Fibroblast of the conjunctiva (primary cell): ENCODE measurements at regions not wholly inside any gene's neighbourhood (a gene's known extent, or its start where the extent isn't known, plus 50 kb on each side); places are given as distances from the start of the nearest gene placed in this dataset.

ENCODE experiments used
- DNase-seq: peaks from one replicate; pipeline ENCODE4 v3.0.0-alpha.2; 2010; ENCODE audit warnings: low read depth

DNA sequence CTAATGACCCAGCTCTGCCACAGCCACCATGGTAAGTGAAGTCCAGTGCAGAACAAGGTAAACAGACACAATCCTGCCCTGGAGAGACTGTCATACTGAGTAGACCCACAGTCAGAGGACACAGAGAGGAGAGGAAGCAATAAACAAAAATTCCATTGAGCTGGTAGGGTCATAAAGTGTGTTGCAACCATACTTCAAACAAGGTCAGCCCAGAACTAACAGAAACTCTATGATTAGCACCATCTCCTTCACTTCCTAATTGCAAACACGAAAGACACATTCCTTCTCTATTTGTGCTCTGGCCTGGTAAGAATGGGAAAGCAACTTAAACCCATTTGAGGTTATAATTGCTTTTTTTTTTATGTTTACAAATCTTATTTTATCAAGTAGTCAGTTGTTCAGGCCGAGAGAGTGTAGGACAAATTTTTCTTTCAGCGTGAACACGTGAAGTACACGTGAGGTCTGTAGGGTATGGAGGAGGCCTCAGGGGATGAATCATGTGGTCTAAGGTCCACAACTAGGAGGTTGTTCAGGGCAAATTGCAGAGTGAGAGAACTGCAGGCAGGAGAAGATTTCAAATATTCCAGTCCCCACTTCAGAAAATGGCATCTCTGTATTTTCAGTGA is 71.4 kb upstream of the GLS start:
- DNase-seq: no peak

DNA sequence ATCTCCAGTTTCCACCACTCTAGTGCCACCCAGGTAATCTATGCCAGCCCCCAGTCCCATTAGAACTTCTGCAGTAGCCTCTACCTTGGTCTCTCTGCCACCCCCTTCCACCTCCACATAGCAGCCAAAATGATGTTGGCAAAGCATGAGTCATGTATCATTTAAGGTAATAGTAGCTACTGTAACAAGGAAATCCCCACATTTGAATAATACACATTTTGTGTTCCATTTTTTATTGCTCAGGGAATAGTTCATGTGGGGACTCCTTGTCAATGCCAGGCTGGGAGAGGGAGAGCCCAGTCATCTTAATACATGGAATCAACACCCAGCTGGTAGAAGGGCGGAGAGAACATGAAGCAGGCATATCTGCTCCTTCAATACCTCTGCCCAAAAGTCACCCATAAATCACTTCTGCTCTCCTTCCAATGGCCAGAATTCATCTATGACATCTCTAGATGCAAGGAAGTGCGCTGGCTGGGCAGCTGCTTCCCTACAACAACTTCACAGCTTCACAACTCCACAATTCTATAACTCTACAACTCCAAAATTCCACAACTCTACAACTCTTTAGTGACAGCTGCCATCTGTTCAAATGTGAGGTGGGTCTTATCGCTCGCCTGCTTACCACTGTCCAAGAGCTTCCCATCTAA is 70.6 kb upstream of the GLS start:
- DNase-seq: no peak

DNA sequence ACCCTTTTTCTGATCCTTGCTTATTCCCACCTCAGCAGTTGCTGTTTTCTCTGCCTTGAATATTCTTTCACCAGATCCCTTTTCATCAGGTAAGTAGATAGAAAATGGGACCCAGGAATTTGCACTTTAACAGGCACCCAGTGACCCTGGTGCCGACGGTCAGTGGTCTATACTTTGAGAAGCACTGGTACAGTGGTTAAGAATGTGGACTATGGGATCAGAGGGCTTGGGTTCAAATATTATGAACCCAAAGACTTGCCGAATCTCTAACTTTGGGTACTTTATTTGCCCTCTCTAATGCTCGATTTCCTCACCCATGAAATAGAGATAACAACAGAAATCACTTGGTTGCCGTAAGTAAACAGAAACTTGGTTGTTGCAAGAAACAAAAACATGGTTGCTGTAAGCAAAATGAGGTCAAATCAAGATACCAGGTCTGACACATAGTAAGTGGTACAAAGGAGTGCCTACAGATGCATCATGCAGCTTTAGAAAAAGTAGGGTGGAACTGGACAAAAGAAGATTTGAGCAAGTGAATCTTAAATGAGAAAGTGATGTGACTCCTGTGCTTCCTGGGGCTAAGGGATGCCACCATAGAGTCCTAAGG is 69.5 kb upstream of the GLS start:
- DNase-seq: no peak

DNA sequence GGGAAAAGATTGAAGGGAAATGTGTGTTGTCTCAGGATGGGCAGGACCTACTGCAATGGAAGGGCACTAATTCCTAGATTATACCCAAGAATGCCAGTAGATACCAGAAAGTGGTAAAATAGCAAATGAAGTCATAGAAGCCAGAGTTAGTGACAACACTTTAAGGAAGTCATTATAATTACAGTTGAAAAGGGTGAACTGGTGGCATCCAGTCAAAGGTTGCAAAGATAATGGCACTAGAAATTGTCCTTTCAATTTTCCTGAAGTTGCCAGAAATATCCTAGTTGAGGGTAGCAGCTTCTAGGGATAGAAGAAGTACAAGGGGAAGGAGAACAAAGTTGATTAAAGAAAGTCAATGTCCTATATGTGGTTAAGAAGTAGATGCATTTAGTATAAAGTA is 68.8 kb upstream of the GLS start:
- no peak for DNase-seq

DNA sequence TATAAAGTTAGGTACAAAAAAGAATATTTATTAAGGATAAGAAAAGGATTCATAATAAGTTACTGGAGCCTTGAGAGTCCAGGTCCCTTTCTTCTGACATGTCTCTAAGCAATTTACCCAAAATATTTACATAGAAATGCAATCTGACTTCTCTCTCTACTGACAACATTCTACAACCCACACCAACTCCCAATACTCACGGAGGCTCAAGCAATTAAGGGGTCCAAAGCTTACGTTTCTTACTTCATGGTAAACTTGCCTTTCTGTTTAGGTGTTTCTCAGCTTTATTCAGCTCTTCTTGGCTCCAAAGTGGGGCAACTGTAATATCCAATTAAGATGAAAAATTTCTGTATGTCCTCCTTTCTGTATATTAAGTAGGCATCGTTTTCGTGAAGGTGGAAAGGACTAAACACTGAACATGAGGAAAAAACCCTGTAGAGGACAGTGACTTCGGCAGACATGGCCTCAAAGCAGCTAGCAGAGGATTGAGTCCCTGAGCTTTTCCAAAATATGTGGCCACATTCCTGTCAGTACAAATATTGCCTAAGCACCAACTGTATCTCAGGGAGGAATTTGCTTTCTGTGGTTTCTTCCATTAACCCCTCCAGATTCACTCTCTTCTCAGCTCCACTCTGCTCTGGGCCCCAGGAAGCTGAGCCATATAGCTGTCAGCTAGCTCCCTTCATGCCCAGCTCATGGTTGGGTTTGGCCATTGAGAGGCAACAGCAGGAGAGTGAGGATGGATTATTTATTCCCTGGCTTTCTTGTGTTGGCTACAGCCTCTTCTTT is 67.9 kb upstream of the GLS start:
- no peak for DNase-seq

DNA sequence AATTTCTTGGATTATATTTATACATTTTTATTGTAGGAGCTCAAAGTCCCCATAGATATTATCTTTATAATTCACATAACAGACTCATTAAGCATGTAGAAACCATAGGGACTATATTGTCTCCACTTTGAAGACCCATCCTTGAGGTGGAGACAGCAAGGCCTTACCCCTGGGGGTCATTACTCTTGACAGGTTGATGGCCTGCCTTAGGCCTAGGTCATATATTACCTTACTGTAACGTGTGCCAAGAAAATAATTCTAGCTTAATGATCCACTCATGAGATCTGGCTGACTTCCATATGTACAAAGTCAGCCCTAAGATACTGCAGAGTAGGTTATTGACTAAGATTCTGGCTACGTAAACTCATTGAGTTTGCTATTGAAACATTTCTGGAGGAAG is 65.4 kb upstream of the GLS start:
- no peak for DNase-seq

DNA sequence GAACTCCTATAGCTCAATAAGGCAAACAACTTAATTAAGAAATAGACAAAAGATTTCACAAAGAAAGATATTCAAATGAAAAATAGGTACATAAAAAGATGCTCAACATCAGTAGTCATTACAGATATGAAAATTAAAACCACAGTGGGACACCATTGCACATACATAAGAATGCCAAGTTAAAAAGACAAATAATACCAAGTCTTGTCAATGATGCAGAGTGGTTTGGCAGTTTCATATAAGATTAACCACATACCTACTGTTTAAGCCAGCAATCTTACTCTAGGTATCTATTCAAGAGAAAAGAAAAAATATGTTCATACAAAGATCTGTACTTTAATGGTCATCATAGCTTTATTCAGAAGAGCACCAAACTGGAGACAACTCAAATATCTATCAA is 63.5 kb upstream of the GLS start:
- DNase-seq: no peak

DNA sequence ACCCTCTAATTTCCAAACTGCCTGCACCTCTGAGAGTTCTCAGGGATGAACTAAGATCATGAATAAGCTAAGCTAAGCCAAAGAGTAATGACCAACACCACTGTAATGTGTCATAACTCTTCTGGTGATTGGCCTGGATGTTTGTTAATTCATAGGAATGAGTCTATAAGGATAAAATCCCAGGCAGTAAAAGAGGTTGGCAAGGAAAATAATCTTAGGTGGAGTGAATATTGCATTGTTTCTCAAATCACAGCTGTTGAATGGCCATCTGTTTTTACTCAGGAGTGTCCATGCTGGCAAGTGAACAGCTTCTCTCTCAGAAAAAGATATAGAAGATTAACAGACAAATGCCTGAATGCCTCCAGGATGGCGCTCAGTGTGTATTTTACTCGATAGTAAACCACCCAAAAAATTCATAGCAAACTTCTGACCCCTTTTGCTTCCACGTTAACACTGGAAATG is 60.8 kb upstream of the GLS start:
- DNase-seq: peak; percentile 48

DNA sequence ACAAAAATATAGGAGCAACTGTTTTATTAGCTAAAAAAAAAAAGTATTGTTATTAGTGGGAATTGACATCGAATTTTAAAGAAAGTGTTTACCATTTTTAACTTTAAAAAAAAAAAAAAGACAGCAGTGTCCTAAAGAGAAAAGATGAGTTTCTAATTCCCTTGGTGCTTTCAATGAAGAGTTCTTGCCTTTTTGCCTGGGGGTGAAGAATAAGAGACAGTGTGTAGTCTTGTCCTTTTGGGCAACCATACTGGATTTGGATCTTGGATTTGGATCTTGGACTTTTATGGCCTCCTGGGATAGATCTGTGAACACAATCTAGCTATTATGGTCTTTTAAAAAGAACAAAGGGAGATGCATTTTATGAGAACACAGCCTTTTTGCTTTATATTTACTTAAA is 60.2 kb upstream of the GLS start:
- DNase-seq: no peak

DNA sequence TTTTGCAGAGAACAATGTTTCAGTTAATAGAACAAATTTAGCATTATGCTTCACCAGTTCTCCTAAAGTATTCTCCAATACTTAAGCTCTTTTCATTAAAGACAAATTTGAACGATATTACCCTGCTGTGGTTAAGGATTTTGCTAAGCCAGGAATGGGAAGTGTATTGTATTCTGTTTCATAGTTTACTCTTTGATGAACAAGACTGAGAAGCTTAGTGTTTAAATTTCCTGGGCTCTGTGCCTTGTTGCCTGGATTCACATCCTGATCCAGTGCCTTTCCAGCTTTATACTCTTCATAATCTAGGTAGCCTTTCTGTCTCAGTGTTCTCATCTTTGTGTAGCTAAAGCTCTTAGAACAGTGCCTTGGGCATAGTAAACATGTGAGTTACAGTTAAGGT is 58.6 kb upstream of the GLS start:
- no peak for DNase-seq

DNA sequence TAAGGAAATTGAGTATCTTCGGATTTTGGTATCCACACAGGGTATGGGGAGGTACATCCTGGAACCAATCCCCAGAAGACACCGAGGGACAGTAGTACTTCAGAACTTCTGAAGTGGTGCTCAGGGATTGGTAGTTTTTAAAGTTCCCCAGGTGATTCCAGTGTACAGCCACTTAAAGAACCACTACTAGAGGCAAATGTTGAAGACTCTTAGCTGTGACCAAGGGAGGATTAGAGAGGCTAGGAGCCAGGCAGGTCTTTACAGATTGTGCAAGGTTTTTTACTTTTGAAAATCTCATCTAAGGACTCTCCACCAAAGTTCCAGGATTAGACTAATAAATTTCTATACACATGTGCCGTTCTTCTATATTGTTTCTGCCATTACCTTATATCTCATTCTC is 52.9 kb upstream of the GLS start:
- DNase-seq: no peak

DNA sequence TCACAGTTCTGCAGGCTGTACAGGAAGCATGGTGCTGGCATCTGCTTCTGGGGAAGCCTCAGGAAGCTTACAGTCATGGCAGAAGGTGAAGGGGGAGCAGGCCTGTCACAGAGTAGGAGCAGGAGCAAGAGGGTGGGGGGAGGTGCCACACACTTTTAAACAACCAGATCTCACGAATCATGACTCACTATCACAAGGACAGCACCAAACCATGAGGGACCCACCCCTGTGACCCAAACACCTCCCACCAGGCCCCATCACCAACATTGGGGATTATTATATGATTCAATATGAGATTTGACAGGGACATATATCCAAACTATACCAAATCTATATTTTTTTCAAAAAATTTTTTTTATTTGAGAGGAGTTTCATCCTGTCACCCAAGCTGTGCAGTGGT is 51.0 kb upstream of the GLS start:
- no peak for DNase-seq
